IMR-90 (cell line): ENCODE measurements at regions not wholly inside any gene's neighbourhood (a gene's known extent, or its start where the extent isn't known, plus 50 kb on each side); places are given as distances from the start of the nearest gene placed in this dataset.

Source experiments
- ATAC-seq: fragments of 200-7000 bp; cut with Tn5 transposase; 2 replicates; pipeline ENCODE4 v1.9.1; 2020; ENCODE audit warnings: low read depth, mild to moderate bottlenecking, moderate library complexity
- BruUV-seq: library from RNA; stranded (reverse); fragments of 400-500 nt; replicated peaks from 2 replicates; lab custom pipeline; 2021; lab: Mats Ljungman, UMichigan
- CTCF ChIA-PET: fragments of 300-600 bp; formaldehyde crosslinking; extraction: SDS; loops from one replicate; lab custom pipeline; 2021; ENCODE audit warnings: antibody characterized with exemption; lab: Yijun Ruan, JAX
- POLR2A ChIA-PET: fragments of 300-600 bp; sonication (Branson Sonifier 250); formaldehyde crosslinking; loops from one replicate; lab custom pipeline; 2022; ENCODE audit warnings: antibody characterized with exemption; ENCODE audit not compliant: unreplicated experiment; lab: Charles Lee
- DNase-seq: peaks from one replicate; pipeline ENCODE4 v3.0.0; 2013
- H2AFZ ChIP-seq: replicated peaks from 2 replicates; pipeline ENCODE3; 2013; ENCODE audit warnings: low read length, mild to moderate bottlenecking; ENCODE audit not compliant: poor library complexity
- H2AK5ac ChIP-seq: 2 replicates; pipeline ENCODE4 v1.6.1; 2013; ENCODE audit warnings: low read depth, low read length, inconsistent platforms
- H2AK9ac ChIP-seq: replicated peaks from 2 replicates; pipeline ENCODE3; 2013; ENCODE audit warnings: mild to moderate bottlenecking, low read depth, low read length, moderate library complexity; ENCODE audit not compliant: poor library complexity
- H2BK120ac ChIP-seq: 2 replicates; pipeline ENCODE4 v1.6.1; 2013; ENCODE audit warnings: low read depth, low read length, inconsistent platforms
- H2BK15ac ChIP-seq: 3 replicates; pipeline ENCODE4 v1.6.1; 2013; ENCODE audit warnings: low read depth, low read length, inconsistent platforms
- H2BK20ac ChIP-seq: 2 replicates; pipeline ENCODE4 v1.6.1; 2013; ENCODE audit warnings: low read depth, mild to moderate bottlenecking, inconsistent platforms, low read length, moderate library complexity
- H2BK5ac ChIP-seq: 2 replicates; pipeline ENCODE4 v1.6.1; 2013; ENCODE audit warnings: mild to moderate bottlenecking, low read depth, low read length, inconsistent platforms; ENCODE audit not compliant: poor library complexity, severe bottlenecking
- H3K14ac ChIP-seq: replicated peaks from 2 replicates; pipeline ENCODE4 v1.6.1; 2013; ENCODE audit warnings: low read depth, low read length, inconsistent platforms
- H3K18ac ChIP-seq: 2 replicates; pipeline ENCODE4 v1.6.1; 2013; ENCODE audit warnings: low read depth, low read length, control low read depth
- H3K23ac ChIP-seq: 2 replicates; pipeline ENCODE4 v1.6.1; 2013; ENCODE audit warnings: low read depth, low read length, inconsistent platforms
- H3K27ac ChIP-seq: 2 replicates; pipeline ENCODE4 v1.5.1; 2013; ENCODE audit warnings: mild to moderate bottlenecking, control low read depth, low read length; ENCODE audit not compliant: insufficient read depth
- H3K27me3 ChIP-seq: 2 replicates; pipeline ENCODE4 v1.6.1; 2013; ENCODE audit warnings: low read length; ENCODE audit not compliant: control insufficient read depth, insufficient read depth
- H3K36me3 ChIP-seq: 2 replicates; pipeline ENCODE4 v1.6.1; 2013; ENCODE audit warnings: low read length, mixed read lengths; ENCODE audit not compliant: control insufficient read depth, insufficient read depth
- H3K4ac ChIP-seq: 2 replicates; pipeline ENCODE4 v1.6.1; 2013; ENCODE audit warnings: low read depth, low read length, inconsistent platforms
- H3K4me1 ChIP-seq: 2 replicates; pipeline ENCODE4 v1.6.1; 2013; ENCODE audit warnings: low read length, mixed read lengths; ENCODE audit not compliant: control insufficient read depth, insufficient read depth
- H3K4me2 ChIP-seq: 2 replicates; pipeline ENCODE4 v1.6.1; 2013; ENCODE audit warnings: low read depth, mild to moderate bottlenecking, control low read depth, low read length, moderate library complexity
- H3K4me3 ChIP-seq: 2 replicates; pipeline ENCODE4 v1.5.1; 2013; ENCODE audit warnings: low read depth, mild to moderate bottlenecking, control low read depth, low read length, moderate library complexity; ENCODE audit not compliant: insufficient read depth
- H3K56ac ChIP-seq: 2 replicates; pipeline ENCODE4 v1.6.1; 2013; ENCODE audit warnings: low read length, inconsistent platforms; ENCODE audit not compliant: insufficient read depth; ENCODE audit errors: extremely low read depth
- H3K79me1 ChIP-seq, 2 experiments: 2 replicates each; pipeline ENCODE4 v1.6.1; 2013; ENCODE audit warnings: low read length in 2 of 2, inconsistent platforms in 1 of 2, low read depth in 1 of 2
- H3K9ac ChIP-seq: 2 replicates; pipeline ENCODE4 v1.6.1; 2013; ENCODE audit warnings: low read depth, low read length, control low read depth
- H3K9me1 ChIP-seq: 2 replicates; pipeline ENCODE4 v1.6.1; 2013; ENCODE audit warnings: low read length, inconsistent platforms; ENCODE audit not compliant: insufficient read depth
- H3K9me3 ChIP-seq: 2 replicates; pipeline ENCODE4 v1.6.1; 2013; ENCODE audit warnings: low read length; ENCODE audit not compliant: control insufficient read depth, insufficient read depth
- H4K20me1 ChIP-seq: 2 replicates; pipeline ENCODE4 v1.6.1; 2013; ENCODE audit warnings: low read length, inconsistent platforms; ENCODE audit not compliant: insufficient read depth
- H4K5ac ChIP-seq: 2 replicates; pipeline ENCODE4 v1.6.1; 2013; ENCODE audit warnings: mild to moderate bottlenecking, low read depth, low read length, control low read depth
- H4K8ac ChIP-seq, 2 experiments: 2 replicates each; pipeline ENCODE4 v1.6.1; 2013; ENCODE audit warnings: low read depth in 2 of 2, low read length in 2 of 2, control low read depth in 1 of 2, inconsistent platforms in 1 of 2
- H4K91ac ChIP-seq: 2 replicates; pipeline ENCODE4 v1.6.1; 2013; ENCODE audit warnings: low read depth, low read length, inconsistent platforms; ENCODE audit not compliant: insufficient read depth
- CEBPB ChIP-seq: IDR thresholded peaks from 2 replicates; pipeline ENCODE4 v1.6.1; 2012; ENCODE audit warnings: low read depth, low read length, improper control_type of control experiment
- MAFK ChIP-seq: IDR thresholded peaks from 2 replicates; pipeline ENCODE4 v1.6.1; 2012; ENCODE audit warnings: low read depth, low read length, improper control_type of control experiment
- WGBS, 2 experiments: methylation state at CpG; one replicate each; pipeline versions ENCODE4 v1.1.5 to v1.1.7; 2013; ENCODE audit warnings: missing lambda C conversion rate in 2 of 2; ENCODE audit not compliant: insufficient read length in 1 of 2; ENCODE audit errors: extremely low coverage in 2 of 2; 5-methylcytosine and 5-hydroxymethylcytosine counted together
- dilution Hi-C: fragments of 300-500 bp; cut with HindIII; formaldehyde crosslinking; loops from one replicate; pipeline ENCODE4 v1.14.3; 2018; ENCODE audit warnings: low sequenced_read_pairs; ENCODE audit not compliant: unreplicated experiment
- in situ Hi-C: fragments of 300-500 bp; cut with MboI; formaldehyde crosslinking; loops from 3 replicates; pipeline ENCODE4 v1.14.3; 2019; ENCODE audit warnings: low sequenced_read_pairs, inconsistent platforms, mixed read lengths
- intact Hi-C: fragments of 100-400 bp; cut with micrococcal nuclease; formaldehyde crosslinking; loops from 2 replicates; pipeline ENCODE4 v1.10.0; 2022

DNA sequence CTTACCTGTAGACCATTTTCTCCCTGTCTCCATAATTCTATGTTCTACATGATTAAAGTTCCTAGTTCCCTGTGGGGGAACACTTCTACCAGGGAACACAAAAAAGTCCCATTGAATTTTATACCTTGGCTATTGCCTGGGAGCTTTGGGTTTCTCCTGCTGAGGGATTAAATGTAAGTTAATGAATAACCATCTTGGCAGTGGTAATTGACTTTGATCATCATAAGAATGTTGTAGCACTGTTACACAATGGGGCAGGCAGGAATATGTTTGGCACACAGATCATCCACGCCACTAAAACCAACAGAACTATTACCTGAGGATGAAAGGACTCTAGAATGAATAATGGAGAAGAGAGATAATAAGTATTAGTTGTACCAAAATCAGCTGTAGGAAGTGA is 1106.2 kb upstream of the GJE1 start:
- no TSS peak for BruUV-seq
- no peak overlapping the region for H3K18ac ChIP-seq
- H3K9ac ChIP-seq, result no peak overlapping the region
- H3K4me3 ChIP-seq, result no peak overlapping the region
- H3K14ac ChIP-seq, result no peak overlapping the region
- no peaks in the 10 kb centered on the region for H3K27me3 ChIP-seq
- no peaks in the 10 kb centered on the region for H4K20me1 ChIP-seq
- no peak overlapping the region for H3K4ac ChIP-seq
- no peaks in the 10 kb centered on the region for H3K4me1 ChIP-seq
- in situ Hi-C loops, result no loop called here
- no peak overlapping the region for H4K91ac ChIP-seq
- no peak overlapping the region for H2AFZ ChIP-seq
- H3K56ac ChIP-seq, result no peak overlapping the region
- intact Hi-C loops, result no loop called here
- no peak overlapping the region for H4K8ac ChIP-seq
- ChIA-PET POLR2A (no interaction called here), CTCF (no interaction called here)
- no peak for ATAC-seq
- H4K5ac ChIP-seq, result no peak overlapping the region
- H3K23ac ChIP-seq, result no peak overlapping the region
- no peak overlapping the region for H2AK9ac ChIP-seq
- no peak overlapping the region for H3K27ac ChIP-seq
- DNase-seq, result no peak
- dilution Hi-C loops, result no loop called here
- H3K4me2 ChIP-seq, result no peak overlapping the region
- no peaks in the 10 kb centered on the region for H3K36me3 ChIP-seq
- no CpG with 5 or more reads among the region's 1 CpG for WGBS, 2 experiments
- H3K79me1 ChIP-seq, result no peaks in the 10 kb centered on the region
- H2AK5ac ChIP-seq, result no peak overlapping the region
- H2BK5ac ChIP-seq, result no peak overlapping the region
- TF ChIP-seq CEBPB (no peak), MAFK (no peak)
- no peak overlapping the region for H2BK15ac ChIP-seq
- H2BK20ac ChIP-seq, result no peak overlapping the region
- H2BK120ac ChIP-seq, result no peak overlapping the region
- no peaks in the 10 kb centered on the region for H3K9me3 ChIP-seq
- no peaks in the 10 kb centered on the region for H3K9me1 ChIP-seq
